ENCODE measurements at regions not wholly inside any gene's neighbourhood (a gene's known extent, or its start where the extent isn't known, plus 50 kb on each side); places are given as distances from the start of the nearest gene placed in this dataset.

DNA sequence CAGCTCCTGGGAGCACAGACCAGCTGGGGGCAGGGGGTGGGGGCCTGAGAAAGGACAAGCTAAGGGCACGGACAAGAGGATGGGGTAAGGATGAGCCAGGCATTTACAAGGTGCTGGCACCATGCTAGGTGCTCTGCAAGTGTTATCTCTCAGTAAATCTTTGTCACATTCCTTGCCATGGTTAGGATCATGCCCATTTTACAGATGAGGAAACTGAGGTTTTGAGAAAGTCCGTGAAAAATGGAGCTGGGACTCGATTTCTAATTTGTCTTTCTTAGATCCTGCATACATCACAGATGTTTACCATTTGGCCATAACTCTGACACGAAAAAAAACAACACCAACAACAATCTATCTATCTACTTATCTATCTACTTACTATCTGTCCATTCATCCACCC is 429.7 kb downstream of the MIAT start:
- Mint-ChIP-seq H3K36me3 (ENCODE audit: low read depth) (no peaks in the 10 kb centered on the region), H3K27me3 (ENCODE audit: low read depth) (peaks cover 7% of the 10 kb centered on the region), H3K4me1 (peaks cover 5% of the 10 kb centered on the region), H3K9me3 (no peaks in the 10 kb centered on the region), H3K4me3 (no peak overlapping the region), H3K27ac (ENCODE audit: unreplicated experiment) (no peak overlapping the region)
- TF ChIP-seq, protein P1, sequence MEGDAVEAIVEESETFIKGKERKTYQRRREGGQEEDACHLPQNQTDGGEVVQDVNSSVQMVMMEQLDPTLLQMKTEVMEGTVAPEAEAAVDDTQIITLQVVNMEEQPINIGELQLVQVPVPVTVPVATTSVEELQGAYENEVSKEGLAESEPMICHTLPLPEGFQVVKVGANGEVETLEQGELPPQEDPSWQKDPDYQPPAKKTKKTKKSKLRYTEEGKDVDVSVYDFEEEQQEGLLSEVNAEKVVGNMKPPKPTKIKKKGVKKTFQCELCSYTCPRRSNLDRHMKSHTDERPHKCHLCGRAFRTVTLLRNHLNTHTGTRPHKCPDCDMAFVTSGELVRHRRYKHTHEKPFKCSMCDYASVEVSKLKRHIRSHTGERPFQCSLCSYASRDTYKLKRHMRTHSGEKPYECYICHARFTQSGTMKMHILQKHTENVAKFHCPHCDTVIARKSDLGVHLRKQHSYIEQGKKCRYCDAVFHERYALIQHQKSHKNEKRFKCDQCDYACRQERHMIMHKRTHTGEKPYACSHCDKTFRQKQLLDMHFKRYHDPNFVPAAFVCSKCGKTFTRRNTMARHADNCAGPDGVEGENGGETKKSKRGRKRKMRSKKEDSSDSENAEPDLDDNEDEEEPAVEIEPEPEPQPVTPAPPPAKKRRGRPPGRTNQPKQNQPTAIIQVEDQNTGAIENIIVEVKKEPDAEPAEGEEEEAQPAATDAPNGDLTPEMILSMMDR (conservative IDR thresholded peaks at IDR 0.05): no peak
- no peak for DNase-seq (ENCODE audit: low read depth, low spot score)

GRCh38 chr22:27088026-27088425 is 430.6 kb downstream of the MIAT start:
- H3K27me3 Mint-ChIP-seq (ENCODE audit: low read depth): peaks cover 7% of the 10 kb centered on the region
- no peak overlapping the region for H3K4me3 Mint-ChIP-seq
- no peaks in the 10 kb centered on the region for H3K36me3 Mint-ChIP-seq (ENCODE audit: low read depth)
- no peaks in the 10 kb centered on the region for H3K9me3 Mint-ChIP-seq
- no peak for DNase-seq (ENCODE audit: low read depth, low spot score)
- H3K27ac Mint-ChIP-seq (ENCODE audit: unreplicated experiment): no peak overlapping the region
- H3K4me1 Mint-ChIP-seq: peaks cover 5% of the 10 kb centered on the region
- TF ChIP-seq, protein P1 (conservative IDR thresholded peaks at IDR 0.05): no peak

- TF ChIP-seq, protein P1 (conservative IDR thresholded peaks at IDR 0.05): no peak
- Mint-ChIP-seq H3K27me3 (ENCODE audit: low read depth) (peaks cover 7% of the 10 kb centered on the region), H3K27ac (ENCODE audit: unreplicated experiment) (no peak overlapping the region), H3K9me3 (no peaks in the 10 kb centered on the region), H3K36me3 (ENCODE audit: low read depth) (no peaks in the 10 kb centered on the region), H3K4me3 (no peak overlapping the region), H3K4me1 (peaks cover 5% of the 10 kb centered on the region)
- no peak for DNase-seq (ENCODE audit: low read depth, low spot score)
Measured at GRCh38 chr22:27089264-27089663, 431.9 kb downstream of the MIAT start.

- Mint-ChIP-seq H3K27me3 (ENCODE audit: low read depth) (peaks cover 3% of the 10 kb centered on the region), H3K4me1 (peaks cover 5% of the 10 kb centered on the region), H3K27ac (ENCODE audit: unreplicated experiment) (no peak overlapping the region), H3K4me3 (no peak overlapping the region), H3K36me3 (ENCODE audit: low read depth) (no peaks in the 10 kb centered on the region), H3K9me3 (no peaks in the 10 kb centered on the region)
- DNase-seq (ENCODE audit: low read depth, low spot score): no peak
- TF ChIP-seq, protein P1 (conservative IDR thresholded peaks at IDR 0.05): no peak
Measured at GRCh38 chr22:27090611-27091011, 433.2 kb downstream of the MIAT start.

DNA sequence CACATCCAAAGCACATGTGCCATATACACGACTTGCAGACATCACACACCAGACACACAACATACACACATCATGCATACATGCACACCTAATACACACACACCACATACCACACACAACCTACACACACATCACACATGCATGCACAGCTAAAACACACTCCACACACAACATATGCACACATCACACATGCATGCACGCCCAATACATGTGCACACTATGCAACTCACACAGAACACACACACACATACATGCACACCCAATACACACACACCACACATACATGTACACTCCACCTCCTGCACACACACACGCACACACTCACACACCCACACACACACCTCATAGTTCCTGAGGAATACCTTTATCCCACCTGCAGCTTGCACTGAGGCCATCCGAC is 436.0 kb downstream of the MIAT start:
- H3K27me3 Mint-ChIP-seq (ENCODE audit: low read depth): no peaks in the 10 kb centered on the region
- H3K4me1 Mint-ChIP-seq: no peaks in the 10 kb centered on the region
- DNase-seq (ENCODE audit: low read depth, low spot score): no peak
- no peak overlapping the region for H3K4me3 Mint-ChIP-seq
- no peak overlapping the region for H3K27ac Mint-ChIP-seq (ENCODE audit: unreplicated experiment)
- H3K9me3 Mint-ChIP-seq: no peaks in the 10 kb centered on the region
- no peaks in the 10 kb centered on the region for H3K36me3 Mint-ChIP-seq (ENCODE audit: low read depth)
- TF ChIP-seq, protein P1 (conservative IDR thresholded peaks at IDR 0.05): no peak
